ENCODE measurements at regions not wholly inside any gene's neighbourhood (a gene's known extent, or its start where the extent isn't known, plus 50 kb on each side); places are given as distances from the start of the nearest gene placed in this dataset.

GRCh38 chr21:15240848-15241247, 176.0 kb upstream of the NRIP1 start:
- TF ChIP-seq CTCF (IDR thresholded peaks at IDR 0.05) (no peak), ZFX (IDR thresholded peaks at IDR 0.05; ENCODE audit: borderline replicate concordance) (no peak)
